Neural progenitor cell (in vitro differentiated cells): ENCODE measurements at regions not wholly inside any gene's neighbourhood (a gene's known extent, or its start where the extent isn't known, plus 50 kb on each side); places are given as distances from the start of the nearest gene placed in this dataset.

Source experiments
- CTCF ChIP-seq: fragments of 200-600 bp; sonication (generic); IDR thresholded peaks from 2 replicates; pipeline ENCODE4 v1.5.1; 2017; ENCODE audit warnings: antibody characterized with exemption, mild to moderate bottlenecking
- EZH2 ChIP-seq: fragments of 200-600 bp; sonication (generic); IDR thresholded peaks from 2 replicates; pipeline ENCODE4 v1.6.1; 2017; ENCODE audit warnings: antibody characterized with exemption, mild to moderate bottlenecking, moderate library complexity

GRCh38 chr9:108274971-108275370, 580.8 kb downstream of the ACTL7B start:
- TF ChIP-seq EZH2 (no peak), CTCF (no peak)
